ENCODE measurements at regions not wholly inside any gene's neighbourhood (a gene's known extent, or its start where the extent isn't known, plus 50 kb on each side); places are given as distances from the start of the nearest gene placed in this dataset.

- no peak for TF ChIP-seq ATF6 (CRISPR knock-in tag; conservative IDR thresholded peaks at IDR 0.05)
- TF ChIP-seq CTCF (CRISPR knock-in tag; IDR thresholded peaks at IDR 0.05): no peak
- TF ChIP-seq RFX5 (IDR thresholded peaks at IDR 0.05; ENCODE audit: low read depth, low read length): no peak
- TF ChIP-seq RELA (CRISPR knock-in tag; IDR thresholded peaks at IDR 0.05): no peak
Observed at GRCh38 chr11:103619938-103620337, 416.5 kb upstream of the DDI1 start.

Data from HepG2 (cell line).